Non-pigmented ciliary epithelial cell (primary cell): ENCODE measurements at regions not wholly inside any gene's neighbourhood (a gene's known extent, or its start where the extent isn't known, plus 50 kb on each side); places are given as distances from the start of the nearest gene placed in this dataset.
"Not testable (repeated sequence)": the region's sequence is repeated elsewhere in the genome, so short reads cannot be mapped to it uniquely, and the experiment has no call there.

Source experiments
- DNase-seq: peaks from one replicate; pipeline ENCODE4 v3.0.0-alpha.2; 2010; ENCODE audit warnings: low read depth

DNA sequence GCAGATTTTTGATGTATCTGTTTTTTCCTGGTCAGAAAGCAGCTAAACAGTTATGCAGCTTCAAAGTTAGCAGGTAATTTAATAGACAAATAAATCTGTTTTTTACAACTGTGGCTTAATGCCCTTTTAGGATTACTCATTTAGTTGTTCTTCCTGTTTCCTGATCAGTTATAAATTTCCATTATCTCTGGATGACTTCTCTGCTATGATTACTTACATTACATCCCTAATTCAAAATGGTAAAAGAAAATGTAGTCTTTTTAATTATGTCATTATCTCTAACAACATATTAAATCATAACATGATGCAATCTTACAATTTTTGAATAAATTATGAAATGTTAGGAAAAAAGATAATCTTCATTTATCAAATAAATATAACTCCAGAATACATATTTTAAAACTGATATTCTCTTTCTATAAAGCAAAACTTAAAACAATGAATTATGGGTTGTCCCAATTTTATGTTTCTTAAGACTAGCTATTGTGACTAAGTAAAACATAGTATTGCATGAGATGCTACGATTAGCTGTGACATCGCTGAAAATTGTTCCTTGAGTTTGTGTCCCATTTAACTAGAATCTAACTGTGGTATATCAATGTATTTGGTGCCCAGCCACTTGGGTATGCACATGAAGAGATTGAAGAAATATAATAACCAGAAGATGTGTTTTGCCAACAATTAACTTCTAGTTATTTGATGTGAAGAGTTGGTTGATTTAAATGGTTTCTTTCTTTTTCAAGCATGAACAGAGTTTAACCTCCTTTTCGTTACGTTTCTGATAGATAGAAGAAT, 605.3 kb upstream of the SPRY2 start:
- DNase-seq = no peak

DNA sequence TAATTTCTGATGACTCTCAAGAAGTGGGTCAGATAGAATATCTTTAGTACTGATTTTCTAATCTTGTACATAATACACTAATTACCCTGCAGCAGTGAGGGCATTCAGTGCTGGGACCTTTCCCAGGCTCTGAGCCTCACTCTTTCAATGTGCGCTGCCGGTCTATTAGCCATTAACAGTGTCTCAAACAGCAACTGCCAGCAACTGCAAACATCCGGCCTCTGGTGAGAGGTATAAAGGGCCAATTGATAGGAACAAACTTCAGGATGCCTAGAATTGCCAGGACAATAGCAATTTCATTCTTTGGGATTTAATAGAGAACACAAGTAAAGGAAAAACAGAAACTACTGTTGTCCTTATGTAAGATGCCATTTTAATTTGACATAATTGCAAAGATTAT, 604.4 kb upstream of the SPRY2 start:
- no peak for DNase-seq

DNA sequence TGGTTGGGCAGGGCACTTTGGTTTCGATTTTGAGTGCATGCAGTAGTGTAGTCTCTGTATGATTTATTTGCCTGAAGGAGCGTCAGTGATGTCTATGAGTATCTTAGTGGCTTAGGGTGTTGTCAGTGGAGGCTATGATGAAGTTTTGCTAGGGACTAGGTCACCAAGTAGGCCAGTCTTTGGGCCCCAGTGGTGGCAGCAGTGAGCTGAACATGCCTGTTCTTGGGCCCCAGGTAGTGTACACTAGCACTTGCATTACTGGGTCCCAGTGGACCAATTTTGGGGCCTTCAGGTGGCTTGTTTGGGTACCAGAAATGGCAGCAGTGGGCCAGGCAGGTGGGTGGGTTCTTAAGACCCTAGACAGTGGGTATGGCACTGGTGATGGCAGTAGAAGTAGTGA, 598.7 kb upstream of the SPRY2 start:
- no peak for DNase-seq

DNA sequence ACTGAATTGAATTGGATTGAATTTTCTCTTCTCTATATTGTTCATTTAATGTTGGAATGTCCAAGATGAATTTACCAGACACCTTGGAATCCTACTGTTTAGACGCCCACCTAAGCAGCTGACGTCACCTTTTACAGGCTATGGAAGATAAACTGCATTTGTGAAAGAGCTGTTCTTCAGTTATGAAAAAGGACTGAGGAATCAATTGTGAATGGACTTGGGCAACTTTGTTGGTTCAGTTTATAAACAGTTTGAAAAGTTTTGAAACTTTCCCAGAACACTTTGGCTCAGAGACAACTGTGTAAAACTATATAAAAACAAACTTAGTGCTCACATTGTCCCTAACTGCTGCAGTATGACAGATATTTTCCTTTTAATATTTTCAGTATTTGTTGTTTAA, 590.8 kb upstream of the SPRY2 start:
- DNase-seq = no peak

DNA sequence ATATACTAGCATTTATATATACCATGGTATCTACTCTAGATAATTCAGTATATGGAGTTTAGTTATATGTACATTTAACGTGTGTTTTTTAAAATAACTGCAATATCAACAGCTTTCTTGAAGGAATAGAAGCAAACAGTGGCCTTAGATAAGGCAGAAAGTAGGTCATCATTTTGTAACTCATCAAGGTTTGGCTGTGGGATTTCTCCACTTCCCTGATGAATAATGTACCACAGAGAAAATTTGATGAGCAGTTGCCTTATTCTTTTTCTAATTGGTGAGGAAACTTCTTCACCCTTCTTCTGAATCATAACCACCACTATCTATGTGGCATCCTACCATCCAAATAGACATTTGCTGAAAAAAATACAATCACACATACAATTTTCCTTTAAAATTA, 590.2 kb upstream of the SPRY2 start:
- DNase-seq = no peak

DNA sequence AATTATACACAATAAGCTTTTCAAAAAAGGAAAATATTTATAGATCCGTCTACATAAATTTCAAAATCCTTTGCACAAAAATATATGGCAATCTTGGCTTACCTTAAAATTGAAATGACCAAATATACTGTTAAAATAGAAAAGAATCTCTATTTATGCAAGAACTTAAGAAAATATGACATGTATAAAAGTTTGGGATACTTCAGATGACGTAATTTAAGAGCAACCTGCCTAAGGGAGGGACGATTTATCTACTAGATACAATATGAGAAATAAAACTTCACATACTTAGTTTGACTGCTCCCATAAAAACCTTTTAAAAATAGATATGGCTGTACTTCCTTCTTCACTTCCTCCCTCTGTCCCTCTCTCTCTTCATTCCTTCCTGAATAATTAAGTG, 587.3 kb upstream of the SPRY2 start:
- DNase-seq = no peak

DNA sequence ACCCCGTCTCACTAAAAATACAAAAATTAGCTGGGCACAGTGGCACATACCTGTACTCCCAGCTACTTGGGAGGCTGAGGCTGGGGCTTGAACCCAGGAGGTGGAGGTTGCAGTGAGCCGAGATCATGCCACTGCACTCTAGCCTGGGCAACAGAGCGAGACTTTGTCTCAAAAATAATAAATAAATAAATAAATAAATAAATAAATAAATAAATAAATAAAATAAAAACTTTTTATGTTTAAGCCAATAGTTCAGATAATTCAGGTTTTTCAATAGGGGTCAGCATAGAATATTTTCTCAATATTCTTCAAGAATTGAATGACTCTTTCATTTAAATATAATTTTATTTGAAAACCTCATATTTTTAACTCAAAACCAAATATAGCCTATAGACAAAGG, 585.1 kb upstream of the SPRY2 start:
- DNase-seq = not testable (repeated sequence)

DNA sequence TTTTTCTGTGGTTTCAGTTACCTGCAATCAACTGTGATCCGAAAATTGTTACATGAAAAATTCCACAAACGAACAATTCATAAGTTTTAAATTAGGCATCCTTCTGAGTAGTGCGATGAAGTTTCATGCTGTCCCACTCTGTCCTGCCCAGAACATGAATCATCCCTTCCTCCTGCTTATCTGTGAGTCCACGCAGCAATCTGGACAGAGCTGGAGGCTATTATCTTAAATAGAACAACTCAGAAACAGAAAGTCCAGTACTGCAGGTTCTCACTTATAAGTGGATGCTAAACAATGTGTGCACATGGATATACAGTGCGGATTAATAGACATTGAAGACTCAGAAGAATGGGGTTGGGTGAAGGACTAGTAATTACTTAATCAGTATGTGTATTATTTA, 583.7 kb upstream of the SPRY2 start:
- DNase-seq = peak; percentile 18

DNA sequence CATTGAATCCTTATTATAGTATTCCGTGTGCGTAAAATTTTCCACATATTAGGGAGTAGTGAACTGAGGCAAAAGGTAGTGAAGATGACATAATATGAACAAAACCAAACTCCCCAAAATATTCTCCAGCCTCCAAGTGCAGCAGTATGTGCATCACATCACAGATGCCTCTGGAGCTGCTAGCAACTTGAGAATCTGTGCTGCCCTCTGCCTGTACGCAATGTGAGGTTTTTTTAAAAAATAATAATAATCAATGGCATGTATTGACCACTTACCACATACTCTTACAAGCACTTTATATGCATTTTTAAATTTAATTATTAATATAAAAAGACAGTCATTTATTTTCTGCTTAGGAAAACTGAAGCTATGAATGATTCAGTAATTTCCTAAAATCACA, 583.0 kb upstream of the SPRY2 start:
- DNase-seq = no peak

DNA sequence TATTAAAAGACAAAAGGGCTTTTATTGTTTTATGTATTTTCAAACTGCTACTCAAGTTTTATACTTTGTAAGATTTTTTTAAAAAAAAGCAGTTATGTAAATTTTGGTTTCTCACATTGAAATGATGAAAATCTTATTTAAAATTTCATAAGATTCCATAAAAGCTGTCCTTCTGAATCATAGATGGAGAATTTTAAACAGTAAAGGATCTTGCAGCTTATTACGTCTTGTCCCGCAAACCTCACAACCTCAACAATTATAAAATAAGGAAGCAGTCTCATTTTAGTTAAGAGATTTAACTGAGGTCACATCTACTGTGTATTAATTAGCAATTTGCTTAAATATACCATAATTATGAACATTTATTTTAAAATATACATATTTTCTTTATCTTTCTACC, 581.0 kb upstream of the SPRY2 start:
- DNase-seq = no peak

DNA sequence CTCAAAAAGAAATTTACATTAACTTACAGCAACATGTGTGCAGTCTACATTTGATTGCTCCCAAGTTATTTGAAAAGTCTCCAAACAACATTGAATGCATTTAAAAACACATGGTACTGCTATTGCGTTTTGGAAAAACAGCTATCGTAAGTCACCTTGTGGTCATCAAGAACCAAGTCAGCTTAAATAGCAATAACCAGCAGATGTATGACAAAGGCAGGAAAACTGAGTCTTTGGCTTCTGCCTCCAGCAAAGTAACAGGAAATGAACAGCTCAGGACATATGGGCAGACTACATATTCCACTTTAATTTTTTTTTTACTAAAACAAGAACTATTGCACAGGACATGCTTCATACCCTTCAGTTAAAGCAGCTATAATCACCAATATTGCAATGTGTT, 580.6 kb upstream of the SPRY2 start:
- no peak for DNase-seq

DNA sequence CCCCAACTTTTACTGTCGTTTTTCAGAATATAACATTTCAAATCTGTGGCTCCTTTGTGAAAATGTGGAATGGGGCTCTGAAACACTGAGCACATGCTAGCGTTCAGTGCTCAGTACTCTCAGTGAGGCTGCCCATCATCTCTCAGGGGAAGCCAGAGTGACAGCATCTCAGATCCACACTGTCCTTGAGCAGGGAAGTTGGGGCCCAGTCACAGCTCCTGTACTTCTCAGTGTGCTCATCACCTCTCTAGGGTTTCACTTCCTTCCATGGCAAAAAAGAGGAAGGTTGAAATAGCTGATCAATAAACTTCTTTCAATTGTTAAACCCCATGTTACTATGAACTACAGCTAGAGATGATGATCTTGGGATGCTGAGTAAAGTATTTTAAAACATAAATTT, 565.9 kb upstream of the SPRY2 start:
- DNase-seq = no peak

DNA sequence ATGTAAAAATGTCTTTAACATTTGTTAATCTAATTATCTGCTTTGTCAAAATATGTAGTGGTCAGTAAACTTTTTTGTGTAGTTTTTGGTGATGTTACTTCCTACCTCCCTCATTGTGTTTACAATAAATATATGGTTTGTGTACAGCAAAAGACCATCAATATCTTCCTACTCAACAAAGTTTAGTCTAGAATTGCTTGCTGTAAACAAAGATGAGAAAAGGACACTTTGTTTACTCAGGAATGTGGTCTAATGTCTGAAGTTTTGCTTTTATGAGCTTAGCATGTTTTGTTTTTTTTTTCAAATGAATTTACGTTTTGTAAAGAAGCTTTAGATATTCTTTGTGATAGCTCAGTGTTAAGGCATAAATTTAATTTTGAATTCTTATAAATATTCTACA, 563.5 kb upstream of the SPRY2 start:
- no peak for DNase-seq

DNA sequence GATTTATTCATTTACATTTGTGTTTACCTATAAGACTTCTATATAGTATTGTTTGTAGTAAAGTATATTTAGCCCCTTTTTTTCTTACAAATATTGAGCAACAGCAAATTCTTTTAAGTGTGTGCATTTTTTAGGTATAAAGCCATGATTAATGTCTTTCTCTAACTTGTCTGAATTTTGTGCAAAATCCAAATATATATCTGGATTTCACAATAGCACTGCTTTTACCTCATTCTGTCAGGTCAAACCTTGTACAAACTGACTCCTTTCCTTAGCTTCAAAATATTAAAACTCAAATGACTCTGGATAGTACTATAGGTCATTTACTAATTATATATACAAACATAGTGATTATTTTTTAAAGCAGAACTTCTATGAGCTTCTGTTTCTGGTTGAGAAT, 563.0 kb upstream of the SPRY2 start:
- DNase-seq = no peak

DNA sequence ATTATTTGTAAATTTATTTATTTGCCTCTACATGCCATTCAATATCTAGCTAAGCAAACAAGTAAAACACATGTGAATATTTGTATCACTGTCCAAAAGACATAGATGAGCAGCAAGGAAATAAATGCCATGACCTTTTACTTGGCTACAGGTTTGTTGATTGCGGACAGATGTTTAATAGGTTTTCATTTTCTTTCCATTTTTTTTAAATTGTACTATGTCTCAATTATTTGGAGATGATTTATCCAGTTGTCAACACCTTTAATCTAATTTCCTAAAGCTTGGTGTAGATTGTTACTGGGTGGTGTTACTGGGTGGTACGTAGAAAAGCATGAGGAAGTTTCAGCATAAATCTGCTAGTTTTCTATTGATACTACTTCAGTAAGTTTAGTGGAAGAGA, 560.6 kb upstream of the SPRY2 start:
- no peak for DNase-seq

DNA sequence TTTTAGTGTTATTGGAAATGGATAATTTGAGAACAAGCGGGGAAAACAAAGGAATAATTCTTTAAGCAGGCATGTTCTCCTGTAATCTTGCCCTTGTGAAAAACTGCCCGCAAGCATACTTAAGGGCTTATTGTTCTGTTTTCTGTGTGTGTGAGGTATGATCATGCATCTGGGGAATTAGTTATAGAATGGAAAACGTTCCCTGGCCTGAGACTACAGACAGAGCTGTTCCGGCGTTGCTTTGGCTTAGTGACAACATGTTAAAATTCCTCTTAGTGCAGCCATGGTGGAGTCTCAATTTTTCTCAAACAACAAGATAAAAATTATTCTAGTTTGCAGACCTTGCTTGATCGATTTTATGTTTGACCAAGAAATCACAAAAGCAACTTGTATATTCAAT, 560.2 kb upstream of the SPRY2 start:
- DNase-seq = no peak

DNA sequence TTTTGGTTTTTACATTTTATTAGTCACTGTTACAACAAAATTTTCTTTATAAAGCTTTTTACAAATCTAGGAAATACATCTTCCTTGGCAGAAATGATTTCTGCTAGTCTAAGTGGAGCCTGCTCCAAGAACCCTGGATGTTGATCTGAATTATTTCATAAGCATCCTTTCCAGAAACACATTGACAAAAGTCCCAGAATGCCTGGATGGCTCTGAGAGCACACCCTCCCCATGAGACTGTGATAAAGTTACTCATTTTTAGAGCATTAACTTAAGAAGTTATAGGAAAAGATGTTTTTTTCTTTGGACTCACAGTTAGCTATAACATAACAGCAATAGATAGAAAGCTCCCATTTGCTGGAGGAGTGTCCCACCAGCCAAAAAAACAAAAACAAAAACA, 559.6 kb upstream of the SPRY2 start:
- no peak for DNase-seq

DNA sequence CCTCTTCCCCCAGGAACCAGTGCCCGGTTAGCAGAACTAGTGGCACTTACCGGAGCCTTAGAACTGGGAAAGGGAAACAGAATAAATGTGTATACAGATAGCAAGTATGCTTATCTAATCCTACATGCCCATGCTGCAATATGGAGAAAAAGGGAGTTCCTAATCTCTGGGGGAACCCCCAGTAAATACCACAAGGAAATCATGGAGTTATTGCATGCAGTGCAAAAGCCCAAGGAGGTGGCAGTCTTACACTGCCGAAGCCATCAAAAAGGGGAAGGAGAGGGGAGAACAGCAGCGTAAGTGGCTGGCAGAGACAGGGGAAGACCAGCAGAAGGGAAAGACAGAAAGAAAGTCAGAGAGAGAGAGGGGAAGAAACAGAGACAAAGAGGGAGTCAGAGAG, 556.7 kb upstream of the SPRY2 start:
- not testable (repeated sequence) for DNase-seq

DNA sequence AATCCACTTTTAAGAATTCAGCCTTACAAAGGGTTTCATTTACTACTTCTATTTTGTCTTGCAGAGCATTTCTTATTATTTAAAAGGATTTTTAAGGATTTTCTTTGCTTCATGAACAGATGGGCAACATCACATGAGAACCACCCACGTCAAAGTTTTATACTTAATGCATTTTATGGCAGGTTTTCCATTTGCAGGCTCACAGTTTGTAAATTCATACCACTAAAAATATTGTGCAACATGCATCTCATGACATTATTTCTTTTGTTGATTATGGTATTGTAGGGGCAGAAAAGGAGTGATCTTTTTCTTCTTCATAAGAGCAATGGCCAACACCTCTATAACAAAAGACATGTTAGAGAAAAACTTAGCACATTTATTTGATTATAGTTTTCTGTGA, 554.0 kb upstream of the SPRY2 start:
- DNase-seq = no peak

DNA sequence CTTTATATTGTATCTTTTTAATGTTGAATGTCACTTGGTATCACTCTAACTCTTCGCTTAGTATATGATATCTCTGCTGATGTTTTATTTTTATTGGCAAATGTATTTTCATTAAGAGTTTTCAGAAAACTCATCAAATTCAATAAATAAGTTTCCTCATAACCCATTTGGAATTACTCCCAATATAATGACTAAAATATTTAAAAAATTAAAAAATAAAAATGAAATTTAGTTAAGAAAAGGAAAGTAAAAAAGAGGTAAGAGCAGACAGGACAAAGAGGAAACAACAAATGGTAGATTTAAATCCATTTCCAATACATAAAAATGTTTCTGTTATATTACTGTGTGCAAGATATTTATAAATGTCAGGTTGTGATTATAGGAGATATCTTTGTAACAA, 548.9 kb upstream of the SPRY2 start:
- no peak for DNase-seq

DNA sequence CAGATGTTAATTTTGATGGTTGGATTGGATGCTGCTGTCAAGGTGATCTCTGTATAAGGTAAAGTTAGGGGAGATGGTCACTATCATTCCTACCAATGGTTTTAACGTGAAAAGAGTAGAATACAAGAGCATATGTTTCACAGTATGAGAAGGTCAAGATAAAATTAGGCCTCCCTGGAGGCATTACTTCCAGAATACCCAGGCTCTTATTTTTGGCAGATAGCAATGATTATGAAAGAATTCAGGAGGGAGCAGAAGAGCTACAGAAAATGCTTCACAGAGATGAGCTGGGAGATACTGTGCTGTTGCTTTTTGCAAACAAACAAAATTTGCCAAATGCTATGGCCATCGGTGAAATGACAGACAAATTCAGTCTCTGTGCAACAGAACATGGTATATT, 547.5 kb upstream of the SPRY2 start:
- no peak for DNase-seq

DNA sequence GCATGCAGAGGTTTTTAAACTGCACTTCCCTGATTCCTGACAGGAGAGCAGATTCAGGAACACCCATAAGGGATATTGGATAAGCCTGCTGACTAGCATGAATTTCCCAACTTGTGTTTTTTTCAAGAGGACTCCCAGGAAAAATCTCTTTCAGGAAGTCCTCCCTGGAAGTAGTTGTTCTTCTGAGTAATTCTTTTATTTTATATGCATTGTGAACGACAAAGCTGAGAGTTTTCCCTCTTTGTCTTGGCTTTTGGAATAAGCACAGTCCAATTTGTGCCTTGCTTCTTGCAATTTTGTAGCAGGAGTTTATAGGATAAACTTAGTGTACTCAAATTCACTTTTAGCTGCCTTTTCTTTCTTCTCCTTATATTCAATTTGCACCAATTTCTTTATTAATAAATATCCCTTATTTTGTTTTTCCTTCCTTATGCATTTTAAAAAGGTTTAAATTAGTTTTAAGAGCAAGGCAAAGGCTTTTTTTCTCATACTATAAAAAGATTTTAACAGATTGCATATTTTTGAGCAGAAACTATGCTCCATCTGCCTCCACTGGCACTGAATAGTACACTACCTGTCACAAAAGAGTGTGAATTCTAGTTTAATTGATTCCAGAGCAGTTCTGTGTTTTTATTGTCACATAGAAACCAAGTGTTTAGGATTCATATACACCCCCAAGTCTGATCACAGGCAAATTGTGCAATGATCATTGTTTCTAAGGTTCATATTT, 543.3 kb upstream of the SPRY2 start:
- DNase-seq = no peak

DNA sequence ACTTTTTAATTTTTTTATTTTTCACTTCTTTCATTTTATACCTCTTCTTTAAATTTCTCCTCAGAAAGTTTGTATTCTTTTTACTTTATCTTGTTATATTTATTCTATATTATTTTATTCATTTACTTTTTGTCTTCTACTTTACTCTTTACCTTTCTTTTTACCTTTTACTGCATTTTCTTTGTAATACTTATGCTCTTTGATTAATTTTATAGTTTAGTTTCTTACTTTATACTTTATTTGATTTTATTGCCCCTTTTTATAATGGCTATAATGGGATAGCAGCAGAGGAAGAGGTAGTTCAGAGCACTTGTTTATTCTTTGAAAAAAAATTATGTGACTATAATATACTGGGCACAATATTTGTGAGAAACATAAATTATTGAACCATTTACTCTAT, 542.6 kb upstream of the SPRY2 start:
- DNase-seq = no peak

DNA sequence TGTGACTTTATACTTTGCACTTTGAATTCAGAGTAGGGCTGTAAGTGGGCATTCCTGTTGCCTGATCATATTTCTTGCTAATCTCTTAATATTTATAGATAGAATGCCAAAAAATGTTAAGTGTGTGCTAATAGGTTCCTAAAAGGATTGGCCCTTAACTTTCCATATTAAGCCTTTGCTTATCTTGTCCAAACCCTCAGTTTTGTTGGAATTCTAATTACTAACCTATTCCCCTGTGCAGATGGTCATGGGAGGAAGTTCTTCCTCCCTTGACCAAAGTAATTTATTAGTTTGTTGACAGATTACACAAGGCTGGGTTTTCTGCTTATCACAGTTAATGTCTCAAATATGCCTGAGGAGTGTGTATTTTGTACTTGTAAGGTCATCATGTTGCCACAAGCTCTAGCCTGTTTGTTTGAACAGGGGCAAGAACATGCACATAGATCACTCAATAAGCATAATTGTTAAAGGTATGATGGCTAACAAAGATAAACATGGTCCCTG, 541.1 kb upstream of the SPRY2 start:
- DNase-seq = no peak
